ENCODE measurements at regions not wholly inside any gene's neighbourhood (a gene's known extent, or its start where the extent isn't known, plus 50 kb on each side); places are given as distances from the start of the nearest gene placed in this dataset.

- peak; percentile 19 for DNase-seq (ENCODE audit: low spot score, unreplicated experiment)
- Mint-ChIP-seq H3K4me1 (ENCODE audit: low read depth) (peaks cover 30% of the 10 kb centered on the region), H3K9me3 (ENCODE audit: low read depth) (peaks cover 4% of the 10 kb centered on the region), H3K36me3 (ENCODE audit: insufficient read depth) (peaks cover 1% of the 10 kb centered on the region), H3K4me3 (ENCODE audit: low read depth) (no peak overlapping the region), H3K27me3 (no peaks in the 10 kb centered on the region), H3K27ac (peak overlapping the region; percentile 95)
- TF ChIP-seq CTCF (IDR thresholded peaks at IDR 0.05; ENCODE audit: unreplicated experiment), result no peak
Measured at GRCh38 chr16:10332241-10332640, 53.6 kb upstream of the ATF7IP2 start.

- peak overlapping the region; percentile 49 for H3K4me3 Mint-ChIP-seq (ENCODE audit: low read depth)
- H3K9me3 Mint-ChIP-seq (ENCODE audit: low read depth), result peaks cover under 1% of the 10 kb centered on the region
- peaks cover 30% of the 10 kb centered on the region for H3K4me1 Mint-ChIP-seq (ENCODE audit: low read depth)
- peaks cover 1% of the 10 kb centered on the region for H3K36me3 Mint-ChIP-seq (ENCODE audit: insufficient read depth)
- TF ChIP-seq CTCF (IDR thresholded peaks at IDR 0.05; ENCODE audit: unreplicated experiment), result no peak
- peak overlapping the region; percentile 95 for H3K27ac Mint-ChIP-seq
- no peak for DNase-seq (ENCODE audit: low spot score, unreplicated experiment)
- H3K27me3 Mint-ChIP-seq, result no peaks in the 10 kb centered on the region
Measured at GRCh38 chr16:10332775-10333174, 53.1 kb upstream of the ATF7IP2 start.

GRCh38 chr16:10333321-10334032 lies 52.4 kb upstream of the ATF7IP2 start:
- Mint-ChIP-seq H3K27ac (peak overlapping the region; percentile 95), H3K4me1 (ENCODE audit: low read depth) (peaks cover 30% of the 10 kb centered on the region), H3K27me3 (no peaks in the 10 kb centered on the region), H3K4me3 (ENCODE audit: low read depth) (no peak overlapping the region), H3K36me3 (ENCODE audit: insufficient read depth) (no peaks in the 10 kb centered on the region), H3K9me3 (ENCODE audit: low read depth) (no peaks in the 10 kb centered on the region)
- no peak for TF ChIP-seq CTCF (IDR thresholded peaks at IDR 0.05; ENCODE audit: unreplicated experiment)
- DNase-seq (ENCODE audit: low spot score, unreplicated experiment), result no peak

GRCh38 chr16:10335681-10336080 lies 50.2 kb upstream of the ATF7IP2 start:
- Mint-ChIP-seq H3K9me3 (ENCODE audit: low read depth) (peaks cover 16% of the 10 kb centered on the region), H3K36me3 (ENCODE audit: insufficient read depth) (peaks cover 7% of the 10 kb centered on the region), H3K27ac (no peak overlapping the region), H3K4me3 (ENCODE audit: low read depth) (no peak overlapping the region), H3K27me3 (no peaks in the 10 kb centered on the region), H3K4me1 (ENCODE audit: low read depth) (peaks cover 30% of the 10 kb centered on the region)
- no peak for TF ChIP-seq CTCF (IDR thresholded peaks at IDR 0.05; ENCODE audit: unreplicated experiment)
- no peak for DNase-seq (ENCODE audit: low spot score, unreplicated experiment)
